Stomach (tissue), 4 donors: ENCODE measurements at regions not wholly inside any gene's neighbourhood (a gene's known extent, or its start where the extent isn't known, plus 50 kb on each side); places are given as distances from the start of the nearest gene placed in this dataset.

Experiments
- POLR2AphosphoS5 ChIP-seq, 3 donors: sonication (generic); formaldehyde crosslinking; IDR thresholded peaks; one replicate each; pipeline ENCODE4 v1.6.1; 2016; ENCODE audit warnings: antibody characterized with exemption in 3 of 3
- TF ChIP-seq, protein P1 (sequence below), 7 experiments: fragments of 450-650 bp in 4 of 7; fragments of 200-600 bp in 3 of 7; sonication (generic) in 3 of 7; IDR thresholded peaks; one replicate each; pipeline ENCODE4 v1.5.1; 2016 to 2019; ENCODE audit warnings: antibody characterized with exemption in 7 of 7, control low read depth in 2 of 7, mild to moderate bottlenecking in 1 of 7

DNA sequence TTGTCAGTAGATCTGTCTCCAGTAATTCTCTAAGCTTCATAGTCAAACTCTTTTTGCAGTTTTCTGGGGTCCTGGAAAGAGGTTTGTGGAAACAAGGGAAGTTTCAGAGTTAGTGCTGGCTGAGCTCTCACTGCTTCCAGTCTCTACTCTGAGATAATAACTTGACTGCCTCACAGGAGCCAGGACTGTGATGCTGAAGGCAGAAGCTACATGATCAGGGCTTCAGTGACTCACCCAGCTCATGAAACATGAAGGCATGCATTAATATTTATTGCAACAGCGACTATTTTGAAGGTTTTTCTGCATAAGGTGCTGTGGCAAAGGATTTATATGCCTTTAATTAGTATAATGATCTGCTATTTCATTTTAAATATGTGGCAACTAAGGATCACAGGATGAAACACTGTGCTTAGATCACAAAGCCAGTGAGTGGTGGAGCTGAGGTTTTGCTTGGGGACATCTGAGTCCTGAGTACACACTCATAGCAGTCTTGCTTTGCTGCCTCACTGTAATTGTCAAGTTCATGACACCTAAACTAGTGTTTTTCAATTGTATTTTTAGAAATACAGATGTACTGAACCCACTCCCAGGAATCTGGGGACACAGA, 448.4 kb upstream of the GCFC2 start:
- TF ChIP-seq POLR2AphosphoS5 (IDR thresholded peaks at IDR 0.05), result no peak
- TF ChIP-seq, protein P1, sequence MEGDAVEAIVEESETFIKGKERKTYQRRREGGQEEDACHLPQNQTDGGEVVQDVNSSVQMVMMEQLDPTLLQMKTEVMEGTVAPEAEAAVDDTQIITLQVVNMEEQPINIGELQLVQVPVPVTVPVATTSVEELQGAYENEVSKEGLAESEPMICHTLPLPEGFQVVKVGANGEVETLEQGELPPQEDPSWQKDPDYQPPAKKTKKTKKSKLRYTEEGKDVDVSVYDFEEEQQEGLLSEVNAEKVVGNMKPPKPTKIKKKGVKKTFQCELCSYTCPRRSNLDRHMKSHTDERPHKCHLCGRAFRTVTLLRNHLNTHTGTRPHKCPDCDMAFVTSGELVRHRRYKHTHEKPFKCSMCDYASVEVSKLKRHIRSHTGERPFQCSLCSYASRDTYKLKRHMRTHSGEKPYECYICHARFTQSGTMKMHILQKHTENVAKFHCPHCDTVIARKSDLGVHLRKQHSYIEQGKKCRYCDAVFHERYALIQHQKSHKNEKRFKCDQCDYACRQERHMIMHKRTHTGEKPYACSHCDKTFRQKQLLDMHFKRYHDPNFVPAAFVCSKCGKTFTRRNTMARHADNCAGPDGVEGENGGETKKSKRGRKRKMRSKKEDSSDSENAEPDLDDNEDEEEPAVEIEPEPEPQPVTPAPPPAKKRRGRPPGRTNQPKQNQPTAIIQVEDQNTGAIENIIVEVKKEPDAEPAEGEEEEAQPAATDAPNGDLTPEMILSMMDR (IDR thresholded peaks at IDR 0.05), result no peak
